ENCODE measurements at regions not wholly inside any gene's neighbourhood (a gene's known extent, or its start where the extent isn't known, plus 50 kb on each side); places are given as distances from the start of the nearest gene placed in this dataset.

DNA sequence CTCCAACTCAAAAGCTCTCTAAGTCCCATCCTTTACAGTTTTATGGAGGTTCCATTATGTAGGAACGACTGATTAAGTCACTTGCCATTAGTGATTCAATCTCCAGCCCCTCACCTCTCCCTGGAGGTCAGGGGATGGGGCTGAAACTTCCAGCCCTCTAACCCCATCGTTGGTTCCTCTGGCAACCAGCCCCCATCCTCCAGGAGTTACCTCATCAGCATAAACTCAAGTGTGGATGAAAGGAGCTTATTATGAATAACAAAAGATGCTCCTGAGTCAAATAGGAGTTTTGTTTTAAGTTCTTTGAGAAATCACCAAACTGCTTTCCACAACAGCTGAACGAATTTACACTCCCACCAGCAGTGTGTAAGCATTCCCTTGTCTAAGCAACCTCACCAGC is 494.3 kb upstream of the AUTS2 start:
- no peak for TF ChIP-seq EZH2 (optimal IDR thresholded peaks at IDR 0.05; ENCODE audit: low read depth, low read length)
- TF ChIP-seq, protein P1, sequence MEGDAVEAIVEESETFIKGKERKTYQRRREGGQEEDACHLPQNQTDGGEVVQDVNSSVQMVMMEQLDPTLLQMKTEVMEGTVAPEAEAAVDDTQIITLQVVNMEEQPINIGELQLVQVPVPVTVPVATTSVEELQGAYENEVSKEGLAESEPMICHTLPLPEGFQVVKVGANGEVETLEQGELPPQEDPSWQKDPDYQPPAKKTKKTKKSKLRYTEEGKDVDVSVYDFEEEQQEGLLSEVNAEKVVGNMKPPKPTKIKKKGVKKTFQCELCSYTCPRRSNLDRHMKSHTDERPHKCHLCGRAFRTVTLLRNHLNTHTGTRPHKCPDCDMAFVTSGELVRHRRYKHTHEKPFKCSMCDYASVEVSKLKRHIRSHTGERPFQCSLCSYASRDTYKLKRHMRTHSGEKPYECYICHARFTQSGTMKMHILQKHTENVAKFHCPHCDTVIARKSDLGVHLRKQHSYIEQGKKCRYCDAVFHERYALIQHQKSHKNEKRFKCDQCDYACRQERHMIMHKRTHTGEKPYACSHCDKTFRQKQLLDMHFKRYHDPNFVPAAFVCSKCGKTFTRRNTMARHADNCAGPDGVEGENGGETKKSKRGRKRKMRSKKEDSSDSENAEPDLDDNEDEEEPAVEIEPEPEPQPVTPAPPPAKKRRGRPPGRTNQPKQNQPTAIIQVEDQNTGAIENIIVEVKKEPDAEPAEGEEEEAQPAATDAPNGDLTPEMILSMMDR (IDR thresholded peaks at IDR 0.05; ENCODE audit: low read length), result no peak
- no peak for TF ChIP-seq EZH2phosphoT487 (IDR thresholded peaks at IDR 0.05; ENCODE audit: low read length)
